ENCODE measurements at regions not wholly inside any gene's neighbourhood (a gene's known extent, or its start where the extent isn't known, plus 50 kb on each side); places are given as distances from the start of the nearest gene placed in this dataset.

- in situ Hi-C loops (cut with MboI; ENCODE audit: low sequenced_read_pairs, unreplicated experiment) = no loop called here
- TF ChIP-seq CTCF (IDR thresholded peaks at IDR 0.05; ENCODE audit: borderline replicate concordance, control extremely low read depth, extremely low read depth, insufficient read depth, missing control alignments) = no peak
- DNase-seq (ENCODE audit: low spot score) = no peak
These were observed 194.5 kb downstream of the RAD51AP2 start for GRCh38 chr2:17323697-17324096.

- DNase-seq (ENCODE audit: low spot score) = no peak
- in situ Hi-C loops (cut with MboI; ENCODE audit: low sequenced_read_pairs, unreplicated experiment) = no loop called here
- no peak for TF ChIP-seq CTCF (IDR thresholded peaks at IDR 0.05; ENCODE audit: borderline replicate concordance, control extremely low read depth, extremely low read depth, insufficient read depth, missing control alignments)
These were observed 195.8 kb downstream of the RAD51AP2 start for GRCh38 chr2:17322461-17322860.

- no peak for DNase-seq (ENCODE audit: low spot score)
- in situ Hi-C loops (cut with MboI; ENCODE audit: low sequenced_read_pairs, unreplicated experiment) = no loop called here
- TF ChIP-seq CTCF (IDR thresholded peaks at IDR 0.05; ENCODE audit: borderline replicate concordance, control extremely low read depth, extremely low read depth, insufficient read depth, missing control alignments) = no peak
These were observed 199.2 kb downstream of the RAD51AP2 start for GRCh38 chr2:17319090-17319489.

GRCh38 chr2:17318013-17318412 lies 200.2 kb downstream of the RAD51AP2 start:
- in situ Hi-C loops (cut with MboI; ENCODE audit: low sequenced_read_pairs, unreplicated experiment) = no loop called here
- no peak for DNase-seq (ENCODE audit: low spot score)
- TF ChIP-seq CTCF (IDR thresholded peaks at IDR 0.05; ENCODE audit: borderline replicate concordance, control extremely low read depth, extremely low read depth, insufficient read depth, missing control alignments) = no peak

- no peak for DNase-seq (ENCODE audit: low spot score)
- in situ Hi-C loops (cut with MboI; ENCODE audit: low sequenced_read_pairs, unreplicated experiment) = no loop called here
- no peak for TF ChIP-seq CTCF (IDR thresholded peaks at IDR 0.05; ENCODE audit: borderline replicate concordance, control extremely low read depth, extremely low read depth, insufficient read depth, missing control alignments)
These were observed 200.7 kb downstream of the RAD51AP2 start for GRCh38 chr2:17317439-17317976.

GRCh38 chr2:17313261-17313660 lies 205.0 kb downstream of the RAD51AP2 start:
- in situ Hi-C loops (cut with MboI; ENCODE audit: low sequenced_read_pairs, unreplicated experiment) = no loop called here
- no peak for TF ChIP-seq CTCF (IDR thresholded peaks at IDR 0.05; ENCODE audit: borderline replicate concordance, control extremely low read depth, extremely low read depth, insufficient read depth, missing control alignments)
- no peak for DNase-seq (ENCODE audit: low spot score)

Data from GM13976 (cell line).